Amygdala (tissue), 56 donors: ENCODE measurements at regions not wholly inside any gene's neighbourhood (a gene's known extent, or its start where the extent isn't known, plus 50 kb on each side); places are given as distances from the start of the nearest gene placed in this dataset.
"Not testable (repeated sequence)": the region's sequence is repeated elsewhere in the genome, so short reads cannot be mapped to it uniquely, and the experiment has no call there.

ENCODE experiments used
- DNase-seq, 56 donors: peaks; one replicate each; lab custom pipeline; 2025; lab: John Stamatoyannopoulos, UW

DNA sequence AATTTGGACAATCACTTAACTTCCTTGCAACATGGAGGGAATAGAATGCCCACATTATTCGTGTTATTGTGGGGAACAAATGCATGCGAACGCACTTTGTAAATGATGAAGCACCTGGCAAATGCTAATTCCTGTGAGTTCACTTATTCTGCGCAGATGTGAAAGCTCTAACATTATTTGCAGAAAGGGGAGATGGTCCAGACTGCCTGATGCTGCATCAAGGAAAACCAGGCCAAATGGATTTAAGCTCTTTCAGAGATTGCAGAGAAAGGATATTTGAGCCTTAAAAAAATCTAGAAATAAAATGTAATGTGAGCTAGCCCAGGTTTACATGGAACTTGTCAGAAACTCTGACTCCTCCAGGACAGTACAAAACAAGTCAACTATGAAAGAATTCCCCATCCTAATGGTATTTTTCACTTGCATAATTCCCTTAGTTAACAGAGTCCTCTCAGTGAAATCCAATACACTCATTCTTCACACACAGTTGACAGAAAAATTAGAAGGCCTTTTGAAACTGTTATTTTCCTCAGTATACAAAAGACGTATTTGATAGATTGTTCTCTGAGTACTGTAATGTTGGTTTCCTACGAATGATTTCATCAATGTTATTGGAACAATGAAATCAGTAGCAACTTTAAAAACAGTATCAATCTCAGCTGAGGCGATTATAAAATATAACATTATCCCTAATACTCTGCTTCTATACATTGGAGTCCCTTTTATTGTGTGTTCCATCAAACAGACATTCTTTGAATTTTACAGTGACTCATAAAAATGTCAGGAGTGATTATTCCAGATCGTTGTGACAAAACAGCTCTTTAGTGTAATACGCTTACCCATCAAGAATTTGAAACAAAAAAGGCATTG lies 136.3 kb upstream of the ANK3 start:
- no peak for DNase-seq

DNA sequence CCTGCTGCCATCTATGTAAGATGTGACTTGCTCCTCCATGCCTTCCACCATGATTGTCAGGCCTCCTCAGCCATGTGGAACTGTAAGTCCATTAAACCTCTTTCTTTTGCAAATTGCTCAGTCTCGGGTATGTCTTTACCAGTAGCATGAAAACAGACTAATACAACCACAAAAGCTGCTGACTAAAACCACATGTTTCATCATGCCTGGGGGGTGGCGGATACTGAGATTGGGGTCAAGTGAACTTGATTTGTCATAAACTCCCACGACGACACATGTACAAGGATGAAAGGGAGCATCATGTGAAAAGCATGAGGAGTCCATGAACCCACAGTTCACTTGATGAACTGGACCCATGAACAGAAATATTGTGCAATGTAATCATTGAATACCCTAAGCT lies 134.9 kb upstream of the ANK3 start:
- DNase-seq, result no peak

DNA sequence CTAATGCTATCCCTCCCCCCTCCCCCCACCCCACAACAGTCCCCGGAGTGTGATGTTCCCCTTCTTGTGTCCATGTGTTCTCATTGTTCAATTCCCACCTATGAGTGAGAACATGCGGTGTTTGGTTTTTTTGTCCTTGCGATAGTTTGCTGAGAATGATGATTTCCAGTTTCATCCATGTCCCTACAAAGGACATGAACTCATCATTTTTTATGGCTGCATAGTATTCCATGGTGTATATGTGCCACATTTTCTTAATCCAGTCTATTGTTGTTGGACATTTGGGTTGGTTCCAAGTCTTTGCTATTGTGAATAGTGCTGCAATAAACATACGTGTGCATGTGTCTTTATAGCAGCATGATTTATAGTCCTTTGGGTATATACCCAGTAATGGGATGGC lies 133.7 kb upstream of the ANK3 start:
- DNase-seq, result not testable (repeated sequence)

DNA sequence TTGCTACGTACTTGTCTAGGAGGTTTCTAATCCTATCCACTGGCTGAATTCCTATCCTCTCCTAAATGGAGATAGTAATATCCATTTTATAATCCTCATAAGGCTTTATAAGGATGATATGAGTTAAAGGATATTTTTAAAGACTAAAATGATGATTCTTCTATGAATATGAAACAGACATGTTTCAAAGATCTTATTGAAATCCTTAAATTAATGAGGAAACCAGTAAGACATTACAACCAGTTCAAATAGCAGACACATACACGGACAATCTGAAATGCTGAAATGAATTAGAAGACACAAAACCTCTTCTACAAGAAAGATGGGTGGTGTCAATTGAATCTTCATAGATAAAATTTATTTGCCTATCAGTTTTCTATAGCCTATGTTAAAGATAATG lies 132.9 kb upstream of the ANK3 start:
- DNase-seq, result no peak

DNA sequence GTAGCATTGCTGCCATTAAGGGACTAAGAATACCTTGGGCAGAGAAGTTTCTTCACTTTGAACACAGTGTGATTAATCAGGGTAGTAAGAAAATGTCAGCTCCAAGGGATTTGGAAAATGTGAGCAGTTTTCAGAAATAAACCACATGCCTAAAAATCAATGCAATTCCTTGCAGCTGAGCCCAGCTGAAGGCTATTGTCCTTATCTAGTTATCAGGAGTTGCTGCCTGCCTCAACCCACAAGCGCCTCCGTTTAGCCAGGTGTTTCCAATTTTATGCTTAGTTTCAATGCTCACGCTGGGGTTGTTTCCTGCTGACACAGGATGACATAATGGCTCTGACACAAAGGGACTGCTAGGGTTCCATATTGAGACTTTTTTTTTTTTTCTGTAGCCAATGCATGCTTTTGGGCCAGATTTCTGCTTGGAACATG lies 132.3 kb upstream of the ANK3 start:
- no peak for DNase-seq

DNA sequence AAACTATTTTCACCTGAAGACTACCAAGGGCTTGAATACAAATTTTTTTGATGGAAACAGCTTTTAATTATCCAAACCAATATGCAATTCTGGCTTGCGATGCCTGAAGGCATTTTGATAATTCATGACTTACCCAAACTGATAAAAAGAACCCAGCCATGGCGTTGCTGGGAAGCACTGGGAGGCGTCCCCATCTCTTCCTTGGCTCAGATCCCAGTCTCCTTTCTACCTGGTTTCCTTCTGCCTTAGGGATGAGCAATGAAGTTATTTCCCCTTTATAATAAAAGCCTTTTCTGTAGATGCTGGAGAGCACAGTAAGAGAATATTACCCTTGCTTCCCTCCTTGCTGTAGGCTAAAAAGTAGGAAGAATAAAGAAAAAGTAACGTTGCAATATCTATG lies 129.1 kb upstream of the ANK3 start:
- no peak for DNase-seq

DNA sequence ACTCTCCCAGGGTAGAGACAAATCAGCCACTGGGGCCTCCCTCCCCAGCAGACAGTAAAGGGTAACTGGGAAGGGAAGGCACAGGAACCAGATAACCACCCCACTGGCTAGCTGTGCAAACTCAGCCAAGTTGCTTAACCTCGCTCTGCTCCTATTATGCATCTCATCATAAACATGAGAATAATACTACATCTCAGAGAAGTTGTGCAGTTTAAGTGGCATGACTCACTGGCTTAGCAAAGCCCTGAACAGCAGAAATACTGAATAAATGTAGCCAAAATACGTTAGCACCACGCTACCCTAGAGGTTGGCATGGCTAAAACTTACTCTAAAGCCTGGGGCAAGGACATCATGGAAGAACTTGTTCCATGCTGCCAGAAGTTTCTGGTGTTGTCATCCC lies 128.1 kb upstream of the ANK3 start:
- no peak for DNase-seq

DNA sequence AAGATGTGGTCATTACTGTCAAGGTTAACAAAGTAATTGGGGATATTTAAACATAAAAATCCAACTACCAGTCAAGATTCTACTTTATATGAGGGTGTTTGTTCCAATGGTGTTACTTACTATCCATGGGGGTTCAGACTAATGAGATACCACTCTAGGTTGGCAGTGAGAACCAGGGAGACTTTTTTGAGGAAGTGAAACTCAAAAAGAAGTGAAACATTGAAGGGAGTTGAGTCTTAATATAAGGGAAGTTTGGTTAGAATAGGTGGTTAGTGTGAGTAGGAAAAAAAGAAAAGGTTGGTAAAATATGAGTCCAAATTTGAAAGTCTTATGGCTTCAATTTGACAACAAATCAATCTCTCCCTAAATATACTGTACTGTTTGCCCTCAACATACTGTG lies 123.6 kb upstream of the ANK3 start:
- DNase-seq, result no peak

DNA sequence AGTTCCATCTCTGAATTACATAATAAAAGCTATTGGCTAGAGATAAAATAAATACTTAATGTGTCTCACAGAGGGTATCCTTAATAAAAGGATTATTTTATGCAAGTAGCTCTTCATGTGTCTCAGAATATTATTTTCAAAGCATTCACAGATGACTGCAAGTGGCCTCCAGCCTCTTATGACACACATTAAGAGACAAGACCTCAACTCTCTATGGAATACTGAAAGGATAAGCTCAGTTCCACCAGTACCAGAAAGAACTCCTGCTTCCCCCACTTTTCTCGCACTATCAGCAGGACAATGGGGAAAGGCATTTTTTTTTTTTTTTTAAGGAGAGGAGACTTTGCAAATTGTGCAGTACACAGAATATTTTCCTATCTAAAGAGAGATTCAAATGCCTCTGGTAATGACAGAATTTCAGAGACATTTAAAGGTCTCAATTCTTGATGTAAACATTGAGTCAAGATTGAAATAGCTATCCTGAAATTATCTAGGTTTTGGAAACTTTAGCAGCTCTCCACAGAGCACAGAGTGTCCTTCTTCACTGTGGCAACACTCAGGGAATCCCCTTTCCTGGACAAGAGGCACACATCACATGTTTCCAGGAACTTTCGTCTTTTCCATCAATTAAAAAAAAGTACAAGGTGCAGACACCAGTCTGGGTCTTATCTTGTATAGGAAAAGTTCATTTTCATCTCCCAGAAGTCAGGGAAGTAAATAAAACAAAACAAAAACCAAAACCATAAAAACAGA lies 122.0 kb upstream of the ANK3 start:
- no peak for DNase-seq

DNA sequence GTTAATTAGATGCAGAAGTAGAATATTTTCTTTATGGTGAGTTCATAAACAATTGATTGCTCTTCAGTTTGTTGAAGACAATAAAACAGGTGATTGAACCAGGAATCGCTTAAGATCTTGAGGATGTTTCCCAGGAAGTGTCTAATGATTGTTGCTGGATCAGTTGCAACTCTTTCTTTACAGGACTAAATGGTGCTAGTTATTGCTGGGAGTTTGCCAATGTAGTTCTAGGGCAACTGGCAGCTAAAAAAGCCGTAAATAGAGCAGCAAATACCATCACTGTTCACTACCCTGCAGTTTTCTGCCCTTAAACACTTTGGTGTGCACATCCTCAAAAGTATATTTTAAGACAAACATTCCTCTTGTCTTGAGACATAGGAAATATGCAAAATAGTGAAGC lies 119.2 kb upstream of the ANK3 start:
- DNase-seq, result no peak

DNA sequence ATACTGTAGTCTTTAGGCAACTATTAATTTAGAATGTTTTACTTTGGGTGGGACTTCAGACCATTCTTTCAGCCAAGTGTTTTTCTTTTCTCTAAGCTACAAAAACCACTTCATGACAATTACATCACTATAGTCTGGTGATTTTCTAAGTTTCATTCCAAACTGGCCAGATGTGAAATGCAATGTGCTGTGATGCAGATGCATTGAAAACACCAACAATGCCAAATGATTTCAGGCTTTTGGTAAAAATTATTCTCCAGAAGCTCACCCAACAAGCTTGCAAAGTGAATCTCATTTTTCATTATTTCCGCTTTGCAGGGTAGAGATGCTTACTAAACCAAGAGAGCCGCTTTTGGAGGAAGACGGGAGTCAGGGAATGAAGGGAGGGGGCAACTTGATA lies 118.4 kb upstream of the ANK3 start:
- peak in 2 of 56 donors; percentile 23 to 37 for DNase-seq

DNA sequence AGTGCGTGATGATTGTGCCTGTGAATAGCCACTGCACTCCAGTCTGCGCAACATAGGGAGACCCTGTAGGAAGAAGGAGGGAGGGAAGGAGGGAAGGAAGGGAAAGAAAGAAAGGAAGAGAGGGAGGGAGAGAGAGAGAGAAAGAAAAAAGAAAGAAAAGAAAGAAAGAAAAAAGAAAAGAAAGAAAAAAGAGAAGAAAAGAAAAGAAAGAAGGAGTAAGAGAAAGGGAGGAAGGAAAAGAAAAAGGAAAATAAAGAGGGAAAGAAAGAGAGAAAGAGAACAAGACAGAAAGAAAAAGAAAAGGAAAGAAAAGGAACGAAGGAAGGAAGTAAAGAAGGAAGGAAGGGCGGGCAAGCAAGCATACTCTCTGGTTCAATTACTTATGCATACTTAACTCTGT lies 112.9 kb upstream of the ANK3 start:
- DNase-seq, result no peak

DNA sequence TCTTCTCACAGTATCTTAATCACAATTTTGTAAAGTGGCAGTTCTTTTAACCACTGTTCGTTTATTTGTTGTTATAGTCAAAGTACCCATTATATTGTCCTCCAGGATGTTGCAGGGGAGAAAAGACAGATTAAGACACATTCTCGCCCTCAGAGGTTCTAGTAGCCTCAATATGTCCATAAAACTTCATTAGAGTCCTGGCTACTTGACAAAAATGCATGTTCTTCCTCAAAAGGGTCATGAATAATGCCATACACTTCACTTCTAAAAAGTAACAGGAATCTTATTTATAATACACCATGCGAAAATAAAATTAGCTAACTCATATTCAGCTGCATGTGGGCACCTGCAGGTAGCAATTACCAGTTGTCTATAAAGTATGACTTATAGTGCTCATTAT lies 109.3 kb upstream of the ANK3 start:
- DNase-seq, result no peak

DNA sequence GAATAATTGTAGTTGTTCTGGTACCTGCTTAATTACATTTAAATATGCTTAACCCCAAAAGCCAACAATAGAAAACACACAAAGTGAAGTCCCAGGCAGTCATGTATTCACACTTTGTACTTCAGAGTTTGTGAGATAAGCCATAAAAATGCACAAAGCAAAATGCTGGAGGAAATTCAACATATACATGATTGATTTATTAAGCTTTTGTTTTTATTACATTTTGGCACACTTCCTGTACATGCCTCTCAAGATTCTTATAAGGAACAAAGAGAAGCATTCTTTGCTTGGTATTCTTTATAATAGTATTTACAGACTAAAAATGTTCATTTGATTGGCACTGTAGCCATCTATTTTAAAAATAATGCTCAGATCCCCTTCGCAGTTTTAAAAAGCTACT lies 107.7 kb upstream of the ANK3 start:
- DNase-seq, result no peak

DNA sequence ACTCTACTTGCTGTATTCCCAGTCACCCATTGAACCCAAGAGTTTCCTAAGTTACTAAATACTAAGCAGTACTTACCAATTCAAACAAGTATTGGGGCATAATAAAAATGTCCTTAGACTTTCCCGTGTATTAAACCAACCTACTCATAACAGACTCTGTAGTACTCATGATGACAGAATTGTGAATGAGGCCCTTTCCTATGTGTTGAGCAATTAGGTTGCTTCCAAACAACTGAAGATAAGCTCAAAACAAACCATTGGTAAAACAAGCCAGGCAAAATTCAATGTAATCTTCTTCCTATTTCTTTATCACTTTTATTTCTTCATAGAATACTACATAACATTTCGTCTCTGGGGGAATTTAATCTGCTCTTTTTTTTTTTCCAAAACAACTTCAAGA lies 106.5 kb upstream of the ANK3 start:
- DNase-seq, result no peak

DNA sequence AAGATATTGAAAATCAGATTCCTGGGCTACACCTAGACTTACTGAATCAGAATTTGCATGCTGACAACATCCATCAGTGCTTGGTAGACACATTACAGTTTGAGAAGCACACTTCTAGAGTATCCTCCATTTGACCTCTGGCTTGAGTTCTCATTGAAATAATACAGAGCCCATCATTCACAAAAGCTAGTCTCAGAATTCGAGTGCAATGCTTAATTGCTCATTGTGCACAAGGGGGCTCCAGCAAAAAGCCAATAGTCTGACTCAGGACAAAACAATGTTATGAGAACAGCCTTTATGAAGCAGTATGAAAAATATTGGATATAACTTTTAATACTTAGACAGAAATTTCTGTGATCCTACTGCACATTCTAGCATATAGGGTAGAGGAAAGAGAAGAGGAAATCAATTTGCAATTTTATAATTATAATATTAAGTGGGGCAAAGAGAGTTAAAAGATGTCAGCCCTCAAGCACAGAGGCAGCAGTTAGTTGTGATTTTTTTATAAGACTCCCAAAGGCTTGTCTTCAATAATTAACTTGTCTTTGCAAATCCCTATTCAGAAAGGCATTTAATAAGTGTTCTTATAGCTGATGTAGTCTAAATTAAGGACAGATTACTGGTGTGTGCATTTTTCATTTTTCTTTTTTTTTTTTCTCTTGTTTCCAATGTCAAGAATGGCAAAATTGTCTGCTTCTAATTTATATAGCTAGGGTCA lies 105.8 kb upstream of the ANK3 start:
- DNase-seq, result peak in 4 of 56 donors; percentile 1 to 46 (median 10)

DNA sequence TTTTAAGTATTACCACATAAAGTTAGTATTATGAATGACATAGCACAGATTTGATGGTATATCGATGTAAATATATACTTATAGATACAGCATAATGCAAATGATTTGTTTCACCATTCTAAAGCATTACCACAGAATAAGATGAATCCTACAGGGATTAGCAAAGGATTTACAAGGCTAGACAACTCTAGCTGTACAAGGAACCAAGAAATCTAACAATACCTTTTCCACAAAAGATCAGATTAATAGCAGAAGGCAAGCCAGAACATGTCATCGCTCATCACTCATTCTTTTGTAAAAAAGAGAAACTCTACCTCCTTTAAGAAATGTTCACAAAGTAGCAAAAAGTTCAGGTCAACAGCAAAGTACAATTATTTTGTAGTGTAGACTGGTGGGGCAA lies 105.1 kb upstream of the ANK3 start:
- DNase-seq, result no peak

DNA sequence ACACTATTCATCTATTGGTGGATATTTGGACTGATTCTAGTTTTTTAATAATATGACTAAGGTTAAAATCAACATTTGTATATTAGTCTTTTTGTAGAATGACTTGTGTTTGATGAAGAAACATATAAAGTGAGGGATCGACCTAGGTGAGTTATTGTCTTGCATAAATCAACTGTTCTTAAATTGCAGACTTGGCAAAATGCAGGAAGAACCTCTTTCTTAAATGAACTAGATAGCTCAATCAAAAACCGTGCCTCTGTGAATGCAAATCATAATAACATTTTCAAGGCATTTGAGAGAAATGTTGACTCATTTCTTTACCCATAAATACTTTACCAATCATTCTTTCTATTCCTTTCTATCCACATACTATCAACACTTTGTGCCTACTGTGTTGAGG lies 101.5 kb upstream of the ANK3 start:
- no peak for DNase-seq

DNA sequence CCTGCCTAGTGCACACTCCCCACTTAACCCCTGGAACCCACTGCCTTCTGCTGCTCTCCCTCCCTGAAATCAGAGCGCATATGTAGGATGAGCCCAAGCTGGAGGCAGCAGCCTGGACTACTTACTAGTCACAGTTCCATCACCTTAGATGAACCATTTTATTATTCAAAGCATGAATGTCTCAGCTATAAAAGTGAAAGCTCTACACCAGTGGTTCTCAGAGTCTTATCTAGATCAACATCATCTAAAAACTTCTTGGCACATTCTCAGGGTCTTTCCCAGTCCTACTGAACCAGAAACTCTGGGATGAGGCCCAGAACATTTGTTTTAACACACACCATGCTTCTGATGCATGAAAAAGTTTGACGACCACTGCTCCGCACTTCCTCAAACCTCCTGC lies 100.3 kb upstream of the ANK3 start:
- DNase-seq, result no peak

DNA sequence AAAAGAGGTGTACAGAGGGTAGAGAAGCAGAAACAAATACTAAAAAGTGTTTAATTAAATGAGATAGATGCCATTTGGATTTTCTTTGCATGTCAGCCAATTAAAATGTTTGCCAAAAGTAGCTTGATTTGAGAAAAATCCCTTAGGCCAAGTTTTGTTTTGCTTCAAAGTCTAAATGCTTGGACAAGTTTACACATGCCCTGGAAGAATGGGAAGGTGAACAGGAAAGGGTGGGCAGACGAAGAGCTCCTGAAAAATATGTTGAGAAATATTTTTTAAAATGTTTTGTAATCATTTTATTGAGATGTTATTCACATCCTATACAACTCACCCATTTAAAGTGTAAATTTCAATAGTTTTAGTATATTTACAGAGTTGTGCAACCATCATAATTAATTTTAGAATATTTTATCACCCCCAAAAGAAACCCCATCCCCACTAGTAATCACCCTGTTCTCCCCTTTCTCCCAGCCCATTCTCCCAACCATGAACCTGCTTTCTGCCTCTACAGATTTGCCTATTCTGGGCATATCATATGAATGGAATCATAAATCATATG lies 98.5 kb upstream of the ANK3 start:
- no peak for DNase-seq

DNA sequence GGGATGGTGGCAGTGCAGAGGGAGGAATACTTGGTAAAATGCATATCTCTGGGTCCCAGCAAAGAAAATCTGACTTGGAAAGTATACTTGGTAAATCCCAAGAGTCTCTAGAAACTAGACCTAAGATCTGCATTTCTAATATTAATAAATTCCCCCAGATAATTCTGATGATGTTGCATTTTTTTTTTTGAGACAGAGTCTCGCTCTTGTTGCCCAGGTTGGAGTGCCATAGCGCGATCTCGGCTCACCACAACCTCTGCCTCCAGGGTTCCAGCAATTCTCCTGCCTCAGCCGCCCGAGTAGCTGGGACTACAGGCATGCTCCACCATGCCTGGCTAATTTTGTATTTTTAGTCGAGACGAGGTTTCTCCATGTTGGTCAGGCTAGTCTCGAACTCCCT lies 97.9 kb upstream of the ANK3 start:
- DNase-seq, result no peak
